Hepatocyte (in vitro differentiated cells): ENCODE measurements at regions not wholly inside any gene's neighbourhood (a gene's known extent, or its start where the extent isn't known, plus 50 kb on each side); places are given as distances from the start of the nearest gene placed in this dataset.

Source experiments
- CTCF ChIP-seq: fragments of 200-600 bp; sonication (generic); IDR thresholded peaks from 2 replicates; pipeline ENCODE4 v1.5.1; 2016; ENCODE audit warnings: antibody characterized with exemption, mild to moderate bottlenecking; ENCODE audit not compliant: poor library complexity
- EZH2phosphoT487 ChIP-seq: fragments of 200-600 bp; sonication (generic); IDR thresholded peaks from one replicate; pipeline ENCODE4 v1.6.1; 2018; ENCODE audit warnings: antibody characterized with exemption, mild to moderate bottlenecking, low read depth, moderate library complexity; ENCODE audit not compliant: unreplicated experiment, severe bottlenecking

- TF ChIP-seq CTCF (no peak), EZH2phosphoT487 (no peak)
These were observed 158.8 kb downstream of the URB2 start for GRCh38 chr1:229784834-229785233.
